SK-N-SH treated with all-trans-retinoic acid at 6 μM for 48 hours (cell line): ENCODE measurements at regions not wholly inside any gene's neighbourhood (a gene's known extent, or its start where the extent isn't known, plus 50 kb on each side); places are given as distances from the start of the nearest gene placed in this dataset.

Experiments
- ATAC-seq: fragments of 200-7000 bp; cut with Tn5 transposase; 3 replicates; pipeline ENCODE4 v1.9.1; 2020; ENCODE audit warnings: mild to moderate bottlenecking, moderate library complexity
- ARNTL ChIP-seq: fragments of 450-650 bp; formaldehyde crosslinking; IDR thresholded peaks from 2 replicates; pipeline ENCODE4 v1.5.0; 2020; ENCODE audit warnings: low read depth, mild to moderate bottlenecking, moderate library complexity, borderline replicate concordance
- BACH2 ChIP-seq: fragments of 250-450 bp; sonication (Bioruptor Pico); IDR thresholded peaks from 2 replicates; pipeline ENCODE4 v1.9.0; 2021; ENCODE audit warnings: mild to moderate bottlenecking, borderline replicate concordance
- CSDC2 ChIP-seq: fragments of 250-450 bp; sonication (Bioruptor Pico); IDR thresholded peaks from 2 replicates; pipeline ENCODE4 v1.5.0; 2020; ENCODE audit warnings: mild to moderate bottlenecking, moderate library complexity
- ESRRG ChIP-seq: fragments of 250-450 bp; sonication (Bioruptor Pico); IDR thresholded peaks from 2 replicates; pipeline ENCODE4 v1.6.1; 2021; ENCODE audit warnings: mild to moderate bottlenecking
- GLIS3 ChIP-seq: fragments of 250-450 bp; sonication (Bioruptor Pico); IDR thresholded peaks from 2 replicates; pipeline ENCODE4 v1.5.0; 2020; ENCODE audit warnings: mild to moderate bottlenecking, moderate library complexity
- ISL1 ChIP-seq: fragments of 250-450 bp; sonication (Bioruptor Pico); IDR thresholded peaks from 2 replicates; pipeline ENCODE4 v2.1.2; 2022; ENCODE audit warnings: mild to moderate bottlenecking, moderate library complexity
- OSR1 ChIP-seq: fragments of 250-450 bp; sonication (Bioruptor Pico); IDR thresholded peaks from 2 replicates; pipeline ENCODE4 v1.8.0; 2022; ENCODE audit warnings: moderate library complexity, mild to moderate bottlenecking, inconsistent platforms
- PPARA ChIP-seq: fragments of 250-450 bp; sonication (Bioruptor Pico); IDR thresholded peaks from 2 replicates; pipeline ENCODE4 v1.5.0; 2020; ENCODE audit warnings: mild to moderate bottlenecking, borderline replicate concordance
- RARB ChIP-seq: fragments of 250-450 bp; sonication (Bioruptor Pico); IDR thresholded peaks from 2 replicates; pipeline ENCODE4 v1.8.0; 2021; ENCODE audit warnings: mild to moderate bottlenecking, moderate library complexity
- SNAI2 ChIP-seq: fragments of 250-450 bp; sonication (Bioruptor Pico); IDR thresholded peaks from 2 replicates; pipeline ENCODE4 v1.5.0; 2020; ENCODE audit warnings: mild to moderate bottlenecking, moderate library complexity
- TCF4 ChIP-seq: fragments of 250-450 bp; sonication (Bioruptor Pico); IDR thresholded peaks from 2 replicates; pipeline ENCODE4 v1.8.0; 2021; ENCODE audit warnings: mild to moderate bottlenecking, moderate library complexity, borderline replicate concordance
- ZC3H10 ChIP-seq: fragments of 250-450 bp; sonication (Bioruptor Pico); IDR thresholded peaks from 2 replicates; pipeline ENCODE4 v1.5.1; 2021; ENCODE audit warnings: mild to moderate bottlenecking, moderate library complexity
- ZFP3 ChIP-seq: fragments of 250-450 bp; sonication (Bioruptor Pico); IDR thresholded peaks from 2 replicates; pipeline ENCODE4 v1.5.0; 2020; ENCODE audit warnings: mild to moderate bottlenecking, moderate library complexity
- ZFP30 ChIP-seq: fragments of 450-650 bp; formaldehyde crosslinking; IDR thresholded peaks from 2 replicates; pipeline ENCODE4 v1.5.0; 2022; ENCODE audit warnings: mild to moderate bottlenecking, moderate library complexity
- ZNF565 ChIP-seq: fragments of 450-650 bp; formaldehyde crosslinking; conservative IDR thresholded peaks from 2 replicates; pipeline ENCODE4 v1.5.0; 2020; ENCODE audit warnings: low read depth, mild to moderate bottlenecking, moderate library complexity
- ZNF70 ChIP-seq: fragments of 450-650 bp; formaldehyde crosslinking; IDR thresholded peaks from 2 replicates; pipeline ENCODE4 v1.5.0; 2020; ENCODE audit warnings: mild to moderate bottlenecking, moderate library complexity
- ZNF8 ChIP-seq: fragments of 450-650 bp; formaldehyde crosslinking; IDR thresholded peaks from 2 replicates; pipeline ENCODE4 v1.5.0; 2020; ENCODE audit warnings: mild to moderate bottlenecking, moderate library complexity
- TF ChIP-seq, protein P1 (sequence below): fragments of 250-450 bp; sonication (Bioruptor Pico); IDR thresholded peaks from 2 replicates; pipeline ENCODE4 v1.8.0; 2021; ENCODE audit warnings: low read depth, mild to moderate bottlenecking, moderate library complexity, borderline replicate concordance
- TF ChIP-seq, protein P2 (sequence below): fragments of 250-450 bp; sonication (Bioruptor Pico); IDR thresholded peaks from 2 replicates; pipeline ENCODE4 v1.5.1; 2020; ENCODE audit warnings: low read depth, mild to moderate bottlenecking, moderate library complexity
- TF ChIP-seq, protein P3 (sequence below): fragments of 250-450 bp; sonication (Bioruptor Pico); IDR thresholded peaks from 2 replicates; pipeline ENCODE4 v1.5.1; 2021; ENCODE audit warnings: mild to moderate bottlenecking, moderate library complexity
- TF ChIP-seq, protein P4 (sequence below): fragments of 250-450 bp; sonication (Bioruptor Pico); IDR thresholded peaks from 2 replicates; pipeline ENCODE4 v1.8.0; 2020; ENCODE audit warnings: mild to moderate bottlenecking, moderate library complexity, borderline replicate concordance

DNA sequence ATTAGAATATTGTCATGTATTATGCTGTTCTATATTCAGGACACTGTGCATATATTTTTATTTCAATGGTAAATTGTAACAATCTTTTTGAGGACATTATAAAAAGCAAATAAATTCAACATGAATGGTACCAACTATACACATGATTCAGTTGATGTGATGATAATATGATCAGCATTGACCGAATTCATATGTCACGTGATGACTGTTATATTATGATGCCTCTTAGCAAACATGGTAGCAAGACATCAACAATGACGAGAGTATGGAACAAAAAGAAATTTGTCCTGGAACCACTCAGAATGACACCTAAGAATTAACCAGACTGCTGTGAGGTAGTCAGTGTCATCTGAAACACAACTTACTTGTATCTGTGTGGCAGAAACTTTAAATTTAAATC lies 161.5 kb upstream of the OR13F1 start:
- no peak for ATAC-seq
- no peak for TF ChIP-seq ZC3H10
- TF ChIP-seq ISL1: no peak
- no peak for TF ChIP-seq CSDC2 (CRISPR knock-in tag)
- no peak for TF ChIP-seq PPARA (CRISPR knock-in tag)
- TF ChIP-seq, protein P1, sequence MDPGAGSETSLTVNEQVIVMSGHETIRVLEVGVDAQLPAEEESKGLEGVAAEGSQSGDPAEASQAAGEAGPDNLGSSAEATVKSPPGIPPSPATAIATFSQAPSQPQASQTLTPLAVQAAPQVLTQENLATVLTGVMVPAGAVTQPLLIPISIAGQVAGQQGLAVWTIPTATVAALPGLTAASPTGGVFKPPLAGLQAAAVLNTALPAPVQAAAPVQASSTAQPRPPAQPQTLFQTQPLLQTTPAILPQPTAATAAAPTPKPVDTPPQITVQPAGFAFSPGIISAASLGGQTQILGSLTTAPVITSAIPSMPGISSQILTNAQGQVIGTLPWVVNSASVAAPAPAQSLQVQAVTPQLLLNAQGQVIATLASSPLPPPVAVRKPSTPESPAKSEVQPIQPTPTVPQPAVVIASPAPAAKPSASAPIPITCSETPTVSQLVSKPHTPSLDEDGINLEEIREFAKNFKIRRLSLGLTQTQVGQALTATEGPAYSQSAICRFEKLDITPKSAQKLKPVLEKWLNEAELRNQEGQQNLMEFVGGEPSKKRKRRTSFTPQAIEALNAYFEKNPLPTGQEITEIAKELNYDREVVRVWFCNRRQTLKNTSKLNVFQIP (CRISPR knock-in tag): no peak
- TF ChIP-seq RARB (CRISPR knock-in tag): no peak
- TF ChIP-seq ZNF565 (CRISPR knock-in tag): no peak
- no peak for TF ChIP-seq GLIS3 (CRISPR knock-in tag)
- TF ChIP-seq, protein P2, sequence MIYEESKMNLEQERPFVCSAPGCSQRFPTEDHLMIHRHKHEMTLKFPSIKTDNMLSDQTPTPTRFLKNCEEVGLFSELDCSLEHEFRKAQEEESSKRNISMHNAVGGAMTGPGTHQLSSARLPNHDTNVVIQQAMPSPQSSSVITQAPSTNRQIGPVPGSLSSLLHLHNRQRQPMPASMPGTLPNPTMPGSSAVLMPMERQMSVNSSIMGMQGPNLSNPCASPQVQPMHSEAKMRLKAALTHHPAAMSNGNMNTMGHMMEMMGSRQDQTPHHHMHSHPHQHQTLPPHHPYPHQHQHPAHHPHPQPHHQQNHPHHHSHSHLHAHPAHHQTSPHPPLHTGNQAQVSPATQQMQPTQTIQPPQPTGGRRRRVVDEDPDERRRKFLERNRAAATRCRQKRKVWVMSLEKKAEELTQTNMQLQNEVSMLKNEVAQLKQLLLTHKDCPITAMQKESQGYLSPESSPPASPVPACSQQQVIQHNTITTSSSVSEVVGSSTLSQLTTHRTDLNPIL: no peak
- TF ChIP-seq ZNF70 (CRISPR knock-in tag): no peak
- no peak for TF ChIP-seq SNAI2
- no peak for TF ChIP-seq ZFP3
- no peak for TF ChIP-seq TCF4 (CRISPR knock-in tag)
- no peak for TF ChIP-seq OSR1
- no peak for TF ChIP-seq ESRRG
- TF ChIP-seq BACH2: no peak

DNA sequence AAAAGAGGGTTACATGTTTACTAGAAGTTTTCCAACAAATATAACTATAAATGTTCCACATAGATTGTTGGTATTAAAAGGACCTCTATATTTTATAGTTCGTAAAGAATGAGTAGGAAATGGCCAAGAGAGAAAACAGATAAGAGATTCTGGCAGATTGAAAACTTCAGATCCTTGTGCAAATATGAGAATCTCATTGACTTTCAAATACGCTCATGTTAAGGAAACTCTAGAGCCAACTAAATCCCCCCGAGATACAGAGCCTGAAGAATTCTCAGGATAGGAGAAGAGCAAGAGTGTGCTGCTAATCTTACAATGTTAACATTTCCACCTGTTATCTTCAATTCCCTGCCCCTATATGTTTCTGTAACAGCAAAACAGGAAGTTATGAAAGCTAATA lies 159.0 kb upstream of the OR13F1 start:
- no peak for ATAC-seq
- TF ChIP-seq, protein P3, sequence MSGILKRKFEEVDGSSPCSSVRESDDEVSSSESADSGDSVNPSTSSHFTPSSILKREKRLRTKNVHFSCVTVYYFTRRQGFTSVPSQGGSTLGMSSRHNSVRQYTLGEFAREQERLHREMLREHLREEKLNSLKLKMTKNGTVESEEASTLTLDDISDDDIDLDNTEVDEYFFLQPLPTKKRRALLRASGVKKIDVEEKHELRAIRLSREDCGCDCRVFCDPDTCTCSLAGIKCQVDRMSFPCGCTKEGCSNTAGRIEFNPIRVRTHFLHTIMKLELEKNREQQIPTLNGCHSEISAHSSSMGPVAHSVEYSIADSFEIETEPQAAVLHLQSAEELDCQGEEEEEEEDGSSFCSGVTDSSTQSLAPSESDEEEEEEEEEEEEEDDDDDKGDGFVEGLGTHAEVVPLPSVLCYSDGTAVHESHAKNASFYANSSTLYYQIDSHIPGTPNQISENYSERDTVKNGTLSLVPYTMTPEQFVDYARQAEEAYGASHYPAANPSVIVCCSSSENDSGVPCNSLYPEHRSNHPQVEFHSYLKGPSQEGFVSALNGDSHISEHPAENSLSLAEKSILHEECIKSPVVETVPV (CRISPR knock-in tag): no peak
- TF ChIP-seq SNAI2 (no peak), ZNF8 (CRISPR knock-in tag) (no peak), ZC3H10 (no peak), ISL1 (no peak), ARNTL (CRISPR knock-in tag) (no peak), ZFP3 (no peak), PPARA (CRISPR knock-in tag) (no peak), GLIS3 (CRISPR knock-in tag) (no peak), OSR1 (no peak), RARB (CRISPR knock-in tag) (no peak), ZFP30 (no peak), TCF4 (CRISPR knock-in tag) (no peak), ZNF565 (CRISPR knock-in tag) (no peak)
- TF ChIP-seq, protein P2: no peak
- TF ChIP-seq, protein P4, sequence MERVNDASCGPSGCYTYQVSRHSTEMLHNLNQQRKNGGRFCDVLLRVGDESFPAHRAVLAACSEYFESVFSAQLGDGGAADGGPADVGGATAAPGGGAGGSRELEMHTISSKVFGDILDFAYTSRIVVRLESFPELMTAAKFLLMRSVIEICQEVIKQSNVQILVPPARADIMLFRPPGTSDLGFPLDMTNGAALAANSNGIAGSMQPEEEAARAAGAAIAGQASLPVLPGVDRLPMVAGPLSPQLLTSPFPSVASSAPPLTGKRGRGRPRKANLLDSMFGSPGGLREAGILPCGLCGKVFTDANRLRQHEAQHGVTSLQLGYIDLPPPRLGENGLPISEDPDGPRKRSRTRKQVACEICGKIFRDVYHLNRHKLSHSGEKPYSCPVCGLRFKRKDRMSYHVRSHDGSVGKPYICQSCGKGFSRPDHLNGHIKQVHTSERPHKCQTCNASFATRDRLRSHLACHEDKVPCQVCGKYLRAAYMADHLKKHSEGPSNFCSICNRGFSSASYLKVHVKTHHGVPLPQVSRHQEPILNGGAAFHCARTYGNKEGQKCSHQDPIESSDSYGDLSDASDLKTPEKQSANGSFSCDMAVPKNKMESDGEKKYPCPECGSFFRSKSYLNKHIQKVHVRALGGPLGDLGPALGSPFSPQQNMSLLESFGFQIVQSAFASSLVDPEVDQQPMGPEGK (CRISPR knock-in tag): no peak
- TF ChIP-seq, protein P1 (CRISPR knock-in tag): no peak

DNA sequence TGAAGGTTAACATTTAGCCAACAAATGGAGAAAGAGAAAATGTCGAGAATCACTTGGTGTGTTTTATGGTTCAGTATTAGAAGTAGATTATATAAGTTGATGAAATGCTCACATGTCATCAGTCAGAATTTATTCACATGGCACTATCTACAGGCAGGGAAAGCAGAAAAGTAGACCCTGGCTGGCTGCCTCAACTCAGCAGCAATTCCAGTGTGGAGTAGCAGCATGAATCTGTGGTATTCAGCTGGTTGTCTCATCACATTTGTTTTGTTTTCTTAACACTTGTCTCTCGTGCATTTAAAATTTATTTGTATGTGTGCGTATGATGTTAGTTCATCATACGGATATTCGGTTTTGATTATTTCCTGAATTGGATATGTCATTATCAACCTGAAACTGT lies 153.5 kb upstream of the OR13F1 start:
- TF ChIP-seq, protein P4 (CRISPR knock-in tag): no peak
- TF ChIP-seq ZNF8 (CRISPR knock-in tag): no peak
- TF ChIP-seq, protein P3 (CRISPR knock-in tag): no peak
- TF ChIP-seq OSR1: no peak
- TF ChIP-seq, all 23 proteins: peak for 0
- ATAC-seq: no peak
